BLaER1 treated with 17β-estradiol and CSF1 and Interleukin-3, amounts not matched to agents 10 nM and 100 nM (cell line): ENCODE measurements at regions not wholly inside any gene's neighbourhood (a gene's known extent, or its start where the extent isn't known, plus 50 kb on each side); places are given as distances from the start of the nearest gene placed in this dataset.

ENCODE experiments used
- H3K27ac ChIP-seq, 11 experiments: shearing (Covaris generic); formaldehyde crosslinking; 2 replicates each; pipeline ENCODE4 v1.8.1; 2022
- H3K27me3 ChIP-seq, 11 experiments: shearing (Covaris generic); formaldehyde crosslinking; 2 replicates each; pipeline ENCODE4 v1.8.1; 2022
- H3K36me3 ChIP-seq, 11 experiments: shearing (Covaris generic); formaldehyde crosslinking; 2 replicates each; pipeline ENCODE4 v1.8.1; 2022
- H3K4me1 ChIP-seq, 10 experiments: shearing (Covaris generic); formaldehyde crosslinking; 2 replicates each; pipeline ENCODE4 v1.8.1; 2022
- H3K4me2 ChIP-seq, 11 experiments: shearing (Covaris generic); formaldehyde crosslinking; 2 replicates each; pipeline ENCODE4 v1.8.1; 2022
- H3K4me3 ChIP-seq, 10 experiments: shearing (Covaris generic); formaldehyde crosslinking; 2 replicates each; pipeline ENCODE4 v1.8.1; 2022
- H3K9ac ChIP-seq, 11 experiments: shearing (Covaris generic); formaldehyde crosslinking; 2 replicates each; pipeline ENCODE4 v1.8.1; 2022
- H3K9me3 ChIP-seq, 11 experiments: shearing (Covaris generic); formaldehyde crosslinking; replicated peaks in 1 of 11; 2 replicates each; pipeline ENCODE4 v1.8.1; 2022
- H4K20me1 ChIP-seq, 11 experiments: shearing (Covaris generic); formaldehyde crosslinking; 2 replicates each; pipeline ENCODE4 v1.8.1; 2022
- Cebpa-rat ChIP-seq, 11 experiments: shearing (Covaris generic); IDR thresholded peaks; 2 replicates each; pipeline ENCODE4 v1.8.1; 2022

GRCh38 chr1:221174330-221174993 is 295.2 kb downstream of the HLX start:
- Histone ChIP-seq H4K20me1 (no peaks in the 10 kb centered on the region), H3K9me3 (peaks cover 13 to 24% (median 18%) of the 10 kb centered on the region in 11 experiments), H3K27me3 (peaks cover 0 to 14% (median 0%) of the 10 kb centered on the region in 11 experiments; a peak in 3 of 22 replicates), H3K36me3 (no peaks in the 10 kb centered on the region), H3K4me1 (peaks cover 2 to 32% (median 5%) of the 10 kb centered on the region in 10 experiments; a peak in 19 of 20 replicates), H3K4me2 (no peak overlapping the region), H3K27ac (0 out of 22 replicates have a peak overlapping the region, but pooled peaks of 1 of the 11 experiments have one; percentile 4), H3K9ac (no peak overlapping the region), H3K4me3 (no peak overlapping the region)
- no peak for TF ChIP-seq Cebpa-rat (IDR thresholded peaks at IDR 0.05)

GRCh38 chr1:221175249-221175648 is 296.0 kb downstream of the HLX start:
- no peak overlapping the region for H3K4me2 ChIP-seq
- no peak overlapping the region for H3K4me3 ChIP-seq
- H3K4me1 ChIP-seq, result peaks cover 8 to 25% (median 9%) of the 10 kb centered on the region in 10 experiments; a peak in 19 of 20 replicates
- TF ChIP-seq Cebpa-rat (IDR thresholded peaks at IDR 0.05), result no peak
- peaks cover 13 to 24% (median 18%) of the 10 kb centered on the region in 11 experiments for H3K9me3 ChIP-seq
- H3K27me3 ChIP-seq, result peaks cover 0 to 16% (median 0%) of the 10 kb centered on the region in 11 experiments; a peak in 3 of 22 replicates
- H4K20me1 ChIP-seq, result no peaks in the 10 kb centered on the region
- H3K27ac ChIP-seq, result no peak overlapping the region
- H3K36me3 ChIP-seq, result no peaks in the 10 kb centered on the region
- no peak overlapping the region for H3K9ac ChIP-seq

- Histone ChIP-seq H3K27ac (no peak overlapping the region), H3K4me3 (no peak overlapping the region), H3K27me3 (peaks cover 0 to 22% (median 0%) of the 10 kb centered on the region in 11 experiments; a peak in 3 of 22 replicates), H4K20me1 (no peaks in the 10 kb centered on the region), H3K9ac (no peak overlapping the region), H3K4me2 (no peak overlapping the region), H3K36me3 (no peaks in the 10 kb centered on the region), H3K4me1 (peaks cover 8 to 23% (median 11%) of the 10 kb centered on the region in 10 experiments; a peak in 19 of 20 replicates), H3K9me3 (no peaks in the 10 kb centered on the region)
- no peak for TF ChIP-seq Cebpa-rat (IDR thresholded peaks at IDR 0.05)
Observed at GRCh38 chr1:221180704-221181368, 301.6 kb downstream of the HLX start.

GRCh38 chr1:221182791-221183533 is 303.7 kb downstream of the HLX start:
- Histone ChIP-seq H3K36me3 (no peaks in the 10 kb centered on the region), H3K4me1 (peaks cover 8 to 32% (median 11%) of the 10 kb centered on the region in 10 experiments; a peak in 19 of 20 replicates), H4K20me1 (no peaks in the 10 kb centered on the region), H3K4me3 (no peak overlapping the region), H3K27me3 (peaks cover 0 to 15% (median 0%) of the 10 kb centered on the region in 11 experiments; a peak in 1 of 22 replicates), H3K9me3 (peaks cover 0 to 9% (median 0%) of the 10 kb centered on the region in 11 experiments; a peak in 3 of 22 replicates), H3K4me2 (peak overlapping the region in 5 of 11 experiments; percentile 6 to 80 (median 48); a peak in 9 of 22 replicates), H3K9ac (no peak overlapping the region; a peak in 1 of 22 replicates), H3K27ac (peak overlapping the region in 2 of 11 experiments; percentile 3 to 10; a peak in 2 of 22 replicates)
- TF ChIP-seq Cebpa-rat (IDR thresholded peaks at IDR 0.05), result no peak

- Histone ChIP-seq H3K4me1 (peaks cover 7 to 41% (median 10%) of the 10 kb centered on the region in 10 experiments; a peak in 19 of 20 replicates), H4K20me1 (no peaks in the 10 kb centered on the region), H3K4me2 (peak overlapping the region in 2 of 11 experiments; percentile 25 to 34; a peak in 3 of 22 replicates), H3K9ac (no peak overlapping the region), H3K4me3 (no peak overlapping the region), H3K27ac (no peak overlapping the region), H3K36me3 (no peaks in the 10 kb centered on the region), H3K9me3 (peaks cover 0 to 9% (median 0%) of the 10 kb centered on the region in 11 experiments; a peak in 3 of 22 replicates), H3K27me3 (peaks cover 0 to 14% (median 0%) of the 10 kb centered on the region in 11 experiments; a peak in 1 of 22 replicates)
- TF ChIP-seq Cebpa-rat (IDR thresholded peaks at IDR 0.05), result no peak
Observed at GRCh38 chr1:221184131-221184794, 305.0 kb downstream of the HLX start.

GRCh38 chr1:221187174-221187573 is 307.9 kb downstream of the HLX start:
- Histone ChIP-seq H3K27ac (no peak overlapping the region), H3K4me3 (no peak overlapping the region), H3K9me3 (peaks cover 0 to 9% (median 0%) of the 10 kb centered on the region in 11 experiments; a peak in 3 of 22 replicates), H3K36me3 (no peaks in the 10 kb centered on the region), H3K4me1 (peaks cover 0 to 41% (median 2%) of the 10 kb centered on the region in 10 experiments; a peak in 8 of 20 replicates), H3K4me2 (0 out of 22 replicates have a peak overlapping the region, but pooled peaks of 1 of the 11 experiments have one; percentile 7), H3K27me3 (0 out of 22 replicates have a peak, but pooled peaks cover 0 to 2% (median 0%) of the 10 kb centered on the region in 11 experiments), H4K20me1 (no peaks in the 10 kb centered on the region), H3K9ac (no peak overlapping the region)
- no peak for TF ChIP-seq Cebpa-rat (IDR thresholded peaks at IDR 0.05)

GRCh38 chr1:221188458-221188857 is 309.2 kb downstream of the HLX start:
- H3K9ac ChIP-seq, result no peak overlapping the region
- peaks cover 0 to 29% (median 0%) of the 10 kb centered on the region in 10 experiments; a peak in 6 of 20 replicates for H3K4me1 ChIP-seq
- no peak for TF ChIP-seq Cebpa-rat (IDR thresholded peaks at IDR 0.05)
- H3K36me3 ChIP-seq, result no peaks in the 10 kb centered on the region
- peak overlapping the region in 2 of 11 experiments; percentile 23 to 31; a peak in 1 of 22 replicates for H3K4me2 ChIP-seq
- no peaks in the 10 kb centered on the region for H4K20me1 ChIP-seq
- H3K27me3 ChIP-seq, result no peaks in the 10 kb centered on the region
- H3K4me3 ChIP-seq, result no peak overlapping the region
- H3K27ac ChIP-seq, result peak overlapping the region in 2 of 11 experiments; percentile 37 to 52; a peak in 3 of 22 replicates
- H3K9me3 ChIP-seq, result peaks cover 0 to 9% (median 0%) of the 10 kb centered on the region in 11 experiments; a peak in 3 of 22 replicates

GRCh38 chr1:221190249-221190648 is 311.0 kb downstream of the HLX start:
- no peak for TF ChIP-seq Cebpa-rat (IDR thresholded peaks at IDR 0.05)
- no peak overlapping the region for H3K4me2 ChIP-seq
- H3K9ac ChIP-seq, result no peak overlapping the region
- H3K27me3 ChIP-seq, result no peaks in the 10 kb centered on the region
- peaks cover 0 to 18% (median 0%) of the 10 kb centered on the region in 10 experiments; a peak in 3 of 20 replicates for H3K4me1 ChIP-seq
- H3K27ac ChIP-seq, result no peak overlapping the region
- H4K20me1 ChIP-seq, result no peaks in the 10 kb centered on the region
- peaks cover 0 to 12% (median 0%) of the 10 kb centered on the region in 11 experiments; a peak in 4 of 22 replicates for H3K9me3 ChIP-seq
- no peaks in the 10 kb centered on the region for H3K36me3 ChIP-seq
- no peak overlapping the region for H3K4me3 ChIP-seq
